ENCODE measurements at regions not wholly inside any gene's neighbourhood (a gene's known extent, or its start where the extent isn't known, plus 50 kb on each side); places are given as distances from the start of the nearest gene placed in this dataset.
A peak's percentile ranks its signal among the peaks of the same experiment; 100 is the strongest.

GRCh38 chr6:45738057-45738455 lies 277.6 kb downstream of the CLIC5 start:
- Histone ChIP-seq H3K36me3 (ENCODE audit: control insufficient read depth, insufficient read depth, low read length) (no peaks in the 10 kb centered on the region), H3K27ac (ENCODE audit: insufficient read depth, low read length, poor library complexity, severe bottlenecking) (no peak overlapping the region), H3K4me3 (ENCODE audit: low read depth, low read length) (peak overlapping the region; percentile 76), H3K4me1 (ENCODE audit: control insufficient read depth, insufficient read depth, low read length, poor library complexity, severe bottlenecking) (peaks cover 9% of the 10 kb centered on the region), H3K27me3 (ENCODE audit: control insufficient read depth, insufficient read depth, low read length) (no peaks in the 10 kb centered on the region), H3K9me3 (ENCODE audit: control insufficient read depth in 2 of 2, low read length in 2 of 2) (no peaks in the 10 kb centered on the region)
- DNase-seq: no peak
- Mint-ChIP-seq H3K4me1 (peaks cover 12 to 23% (median 17%) of the 10 kb centered on the region in 4 donors), H3K27me3 (peaks cover 4% of the 10 kb centered on the region), H3K36me3 (no peaks in the 10 kb centered on the region), H3K9me3 (no peaks in the 10 kb centered on the region), H3K27ac (peak overlapping the region in 1 of 3 donors; percentile 0), H3K4me3 (peak overlapping the region in 3 of 4 donors; percentile 21 to 63 (median 27))
- ATAC-seq (ENCODE audit: low read depth in 2 of 2): no peak

GRCh38 chr6:45737331-45738056 lies 278.2 kb downstream of the CLIC5 start:
- peak overlapping the region; percentile 21 to 75 (median 45) for H3K4me3 Mint-ChIP-seq
- H3K27me3 Mint-ChIP-seq: peaks cover 4% of the 10 kb centered on the region
- no peaks in the 10 kb centered on the region for H3K27me3 ChIP-seq (ENCODE audit: control insufficient read depth, insufficient read depth, low read length)
- peaks cover 12 to 23% (median 17%) of the 10 kb centered on the region in 4 donors for H3K4me1 Mint-ChIP-seq
- peak overlapping the region in 1 of 3 donors; percentile 0 for H3K27ac Mint-ChIP-seq
- no peaks in the 10 kb centered on the region for H3K36me3 Mint-ChIP-seq
- peaks cover 9% of the 10 kb centered on the region for H3K4me1 ChIP-seq (ENCODE audit: control insufficient read depth, insufficient read depth, low read length, poor library complexity, severe bottlenecking)
- no peaks in the 10 kb centered on the region for H3K9me3 Mint-ChIP-seq
- DNase-seq (peak in 1 of 3 donors; percentile 62), ATAC-seq (ENCODE audit: low read depth in 2 of 2) (no peak)
- H3K9me3 ChIP-seq (ENCODE audit: control insufficient read depth in 2 of 2, low read length in 2 of 2): no peaks in the 10 kb centered on the region
- no peaks in the 10 kb centered on the region for H3K36me3 ChIP-seq (ENCODE audit: control insufficient read depth, insufficient read depth, low read length)
- H3K27ac ChIP-seq (ENCODE audit: insufficient read depth, low read length, poor library complexity, severe bottlenecking): no peak overlapping the region
- H3K4me3 ChIP-seq (ENCODE audit: low read depth, low read length): peak overlapping the region; percentile 76

- Mint-ChIP-seq H3K4me3 (no peak overlapping the region), H3K27ac (no peak overlapping the region), H3K4me1 (peaks cover 12 to 23% (median 16%) of the 10 kb centered on the region in 4 donors), H3K27me3 (peaks cover 4% of the 10 kb centered on the region), H3K9me3 (no peaks in the 10 kb centered on the region), H3K36me3 (no peaks in the 10 kb centered on the region)
- ATAC-seq (ENCODE audit: low read depth in 2 of 2) (no peak), DNase-seq (no peak)
- no peaks in the 10 kb centered on the region for H3K36me3 ChIP-seq (ENCODE audit: control insufficient read depth, insufficient read depth, low read length)
- no peak overlapping the region for H3K4me3 ChIP-seq (ENCODE audit: low read depth, low read length)
- no peaks in the 10 kb centered on the region for H3K27me3 ChIP-seq (ENCODE audit: control insufficient read depth, insufficient read depth, low read length)
- H3K27ac ChIP-seq (ENCODE audit: insufficient read depth, low read length, poor library complexity, severe bottlenecking): no peak overlapping the region
- H3K9me3 ChIP-seq (ENCODE audit: control insufficient read depth in 2 of 2, low read length in 2 of 2): no peaks in the 10 kb centered on the region
- peaks cover 9% of the 10 kb centered on the region for H3K4me1 ChIP-seq (ENCODE audit: control insufficient read depth, insufficient read depth, low read length, poor library complexity, severe bottlenecking)
Observed at GRCh38 chr6:45736134-45736533, 279.5 kb downstream of the CLIC5 start.

GRCh38 chr6:45732731-45733130 lies 282.9 kb downstream of the CLIC5 start:
- Mint-ChIP-seq H3K4me1 (peaks cover 4 to 15% (median 8%) of the 10 kb centered on the region in 4 donors), H3K27ac (no peak overlapping the region), H3K9me3 (no peaks in the 10 kb centered on the region), H3K27me3 (peaks cover 4% of the 10 kb centered on the region), H3K36me3 (no peaks in the 10 kb centered on the region), H3K4me3 (no peak overlapping the region)
- H3K9me3 ChIP-seq (ENCODE audit: control insufficient read depth in 2 of 2, low read length in 2 of 2): no peaks in the 10 kb centered on the region
- H3K4me1 ChIP-seq (ENCODE audit: control insufficient read depth, insufficient read depth, low read length, poor library complexity, severe bottlenecking): peaks cover 4% of the 10 kb centered on the region
- no peak for DNase-seq
- ATAC-seq (ENCODE audit: low read depth in 2 of 2): no peak
- H3K36me3 ChIP-seq (ENCODE audit: control insufficient read depth, insufficient read depth, low read length): no peaks in the 10 kb centered on the region
- H3K27me3 ChIP-seq (ENCODE audit: control insufficient read depth, insufficient read depth, low read length): no peaks in the 10 kb centered on the region
- no peak overlapping the region for H3K27ac ChIP-seq (ENCODE audit: insufficient read depth, low read length, poor library complexity, severe bottlenecking)
- no peak overlapping the region for H3K4me3 ChIP-seq (ENCODE audit: low read depth, low read length)

GRCh38 chr6:45730232-45730631 lies 285.4 kb downstream of the CLIC5 start:
- Histone ChIP-seq H3K27me3 (ENCODE audit: control insufficient read depth, insufficient read depth, low read length) (no peaks in the 10 kb centered on the region), H3K36me3 (ENCODE audit: control insufficient read depth, insufficient read depth, low read length) (no peaks in the 10 kb centered on the region), H3K9me3 (ENCODE audit: control insufficient read depth in 2 of 2, low read length in 2 of 2) (no peaks in the 10 kb centered on the region), H3K27ac (ENCODE audit: insufficient read depth, low read length, poor library complexity, severe bottlenecking) (no peak overlapping the region), H3K4me1 (ENCODE audit: control insufficient read depth, insufficient read depth, low read length, poor library complexity, severe bottlenecking) (no peaks in the 10 kb centered on the region), H3K4me3 (ENCODE audit: low read depth, low read length) (no peak overlapping the region)
- ATAC-seq (ENCODE audit: low read depth in 2 of 2) (no peak), DNase-seq (no peak)
- no peak overlapping the region for H3K4me3 Mint-ChIP-seq
- peaks cover 4% of the 10 kb centered on the region for H3K36me3 Mint-ChIP-seq
- no peaks in the 10 kb centered on the region for H3K27me3 Mint-ChIP-seq
- H3K27ac Mint-ChIP-seq: no peak overlapping the region
- no peaks in the 10 kb centered on the region for H3K9me3 Mint-ChIP-seq
- no peaks in the 10 kb centered on the region for H3K4me1 Mint-ChIP-seq

GRCh38 chr6:45728674-45729073 lies 287.0 kb downstream of the CLIC5 start:
- Histone ChIP-seq H3K27me3 (ENCODE audit: control insufficient read depth, insufficient read depth, low read length) (no peaks in the 10 kb centered on the region), H3K9me3 (ENCODE audit: control insufficient read depth in 2 of 2, low read length in 2 of 2) (no peaks in the 10 kb centered on the region), H3K36me3 (ENCODE audit: control insufficient read depth, insufficient read depth, low read length) (no peaks in the 10 kb centered on the region), H3K4me3 (ENCODE audit: low read depth, low read length) (no peak overlapping the region), H3K4me1 (ENCODE audit: control insufficient read depth, insufficient read depth, low read length, poor library complexity, severe bottlenecking) (no peaks in the 10 kb centered on the region), H3K27ac (ENCODE audit: insufficient read depth, low read length, poor library complexity, severe bottlenecking) (no peak overlapping the region)
- ATAC-seq (ENCODE audit: low read depth in 2 of 2) (no peak), DNase-seq (no peak)
- Mint-ChIP-seq H3K27me3 (peaks cover 6% of the 10 kb centered on the region), H3K9me3 (no peaks in the 10 kb centered on the region), H3K4me1 (no peaks in the 10 kb centered on the region), H3K27ac (no peak overlapping the region), H3K36me3 (peaks cover 4% of the 10 kb centered on the region), H3K4me3 (no peak overlapping the region)

- Histone ChIP-seq H3K4me1 (ENCODE audit: control insufficient read depth, insufficient read depth, low read length, poor library complexity, severe bottlenecking) (no peaks in the 10 kb centered on the region), H3K27me3 (ENCODE audit: control insufficient read depth, insufficient read depth, low read length) (no peaks in the 10 kb centered on the region), H3K27ac (ENCODE audit: insufficient read depth, low read length, poor library complexity, severe bottlenecking) (no peak overlapping the region), H3K4me3 (ENCODE audit: low read depth, low read length) (no peak overlapping the region), H3K36me3 (ENCODE audit: control insufficient read depth, insufficient read depth, low read length) (no peaks in the 10 kb centered on the region), H3K9me3 (ENCODE audit: control insufficient read depth in 2 of 2, low read length in 2 of 2) (peaks cover 0 to 5% of the 10 kb centered on the region in 2 experiments)
- Mint-ChIP-seq H3K9me3 (peaks cover 0 to 2% (median 0%) of the 10 kb centered on the region in 7 donors), H3K36me3 (peaks cover 4% of the 10 kb centered on the region), H3K27ac (no peak overlapping the region), H3K4me1 (no peaks in the 10 kb centered on the region), H3K27me3 (peaks cover 6% of the 10 kb centered on the region), H3K4me3 (no peak overlapping the region)
- no peak for DNase-seq
- no peak for ATAC-seq (ENCODE audit: low read depth in 2 of 2)
Observed at GRCh38 chr6:45727819-45728449, 287.7 kb downstream of the CLIC5 start.

GRCh38 chr6:45727228-45727627 lies 288.4 kb downstream of the CLIC5 start:
- no peak for DNase-seq
- Mint-ChIP-seq H3K27me3 (peaks cover 6% of the 10 kb centered on the region), H3K36me3 (peaks cover 4% of the 10 kb centered on the region), H3K9me3 (peaks cover 0 to 5% (median 0%) of the 10 kb centered on the region in 7 donors), H3K4me3 (no peak overlapping the region), H3K4me1 (no peaks in the 10 kb centered on the region), H3K27ac (no peak overlapping the region)
- H3K36me3 ChIP-seq (ENCODE audit: control insufficient read depth, insufficient read depth, low read length): no peaks in the 10 kb centered on the region
- no peaks in the 10 kb centered on the region for H3K27me3 ChIP-seq (ENCODE audit: control insufficient read depth, insufficient read depth, low read length)
- no peak overlapping the region for H3K4me3 ChIP-seq (ENCODE audit: low read depth, low read length)
- no peak overlapping the region for H3K27ac ChIP-seq (ENCODE audit: insufficient read depth, low read length, poor library complexity, severe bottlenecking)
- no peak for ATAC-seq (ENCODE audit: low read depth in 2 of 2)
- H3K9me3 ChIP-seq (ENCODE audit: control insufficient read depth in 2 of 2, low read length in 2 of 2): peaks cover 0 to 5% of the 10 kb centered on the region in 2 experiments
- no peaks in the 10 kb centered on the region for H3K4me1 ChIP-seq (ENCODE audit: control insufficient read depth, insufficient read depth, low read length, poor library complexity, severe bottlenecking)
